HCT116 (cell line): ENCODE measurements at regions not wholly inside any gene's neighbourhood (a gene's known extent, or its start where the extent isn't known, plus 50 kb on each side); places are given as distances from the start of the nearest gene placed in this dataset.

Experiments
- ATAC-seq: fragments of 200-7000 bp; cut with Tn5 transposase; 2 replicates; pipeline ENCODE4 v1.9.1; 2020; ENCODE audit warnings: mild to moderate bottlenecking, moderate library complexity
- BruUV-seq: library from RNA; stranded (reverse); fragments of 400-500 nt; replicated peaks from 2 replicates; lab custom pipeline; 2021; lab: Mats Ljungman, UMichigan
- CTCF ChIA-PET: fragments of 300-600 bp; sonication (Branson Sonifier 250); formaldehyde crosslinking; loops from one replicate; lab custom pipeline; 2021; ENCODE audit warnings: antibody characterized with exemption; lab: Charles Lee
- POLR2A ChIA-PET: fragments of 300-600, 350-600 bp; sonication (Branson Sonifier 250); formaldehyde crosslinking; loops from one replicate; lab custom pipeline; 2021; ENCODE audit warnings: antibody characterized with exemption; lab: Charles Lee
- RAD21 ChIA-PET, 2 experiments: fragments of 300-600 bp; sonication (Branson Sonifier 250); formaldehyde crosslinking; loops; one replicate each; lab custom pipeline; 2023; ENCODE audit warnings: low total read pairs in 2 of 2; ENCODE audit not compliant: uncharacterized antibody in 2 of 2, unreplicated experiment in 2 of 2, low non-redundant PET in 1 of 2; lab: Charles Lee
- DNase-seq: peaks from one replicate; pipeline ENCODE4 v3.0.0-alpha.2; 2010; ENCODE audit warnings: low read depth, low spot score
- H2AFZ ChIP-seq: fragments of 200-600 bp; shearing (Covaris generic), sonication (generic); 2 replicates; pipeline ENCODE4 v1.6.1; 2017; ENCODE audit warnings: low read depth, mixed run types, mixed read lengths, antibody characterized with exemption, low read length; ENCODE audit not compliant: poor library complexity, severe bottlenecking
- H3K27ac ChIP-seq: 2 replicates; pipeline ENCODE4 v1.5.1; 2012; ENCODE audit warnings: low read depth, low read length
- H3K27me3 ChIP-seq: fragments of 200-600 bp; sonication (generic); 2 replicates; pipeline ENCODE4 v1.6.1; 2016; ENCODE audit warnings: mixed run types, low read length, mixed read lengths; ENCODE audit not compliant: insufficient read depth
- H3K36me3 ChIP-seq, 2 experiments: fragments of 200-500 bp in 1 of 2; fragments of 200-600 bp in 1 of 2; sonication (Bioruptor generic) in 1 of 2; sonication (generic) in 1 of 2; 2 replicates each; pipeline versions ENCODE4 v1.5.1 to v1.6.1; 2014 to 2016; ENCODE audit warnings: low read length in 2 of 2, inconsistent platforms in 1 of 2, mixed read lengths in 1 of 2, mixed run types in 1 of 2; ENCODE audit not compliant: insufficient read depth in 2 of 2, control insufficient read depth in 1 of 2
- H3K4me1 ChIP-seq, 2 experiments: fragments of 200-600 bp in 1 of 2; sonication (generic) in 1 of 2; 2 replicates each; pipeline versions ENCODE4 v1.5.1 to v1.6.1; 2012 to 2017; ENCODE audit warnings: low read length in 2 of 2, inconsistent platforms in 1 of 2, mild to moderate bottlenecking in 1 of 2, mixed read lengths in 1 of 2, mixed run types in 1 of 2, moderate library complexity in 1 of 2; ENCODE audit not compliant: insufficient read depth in 2 of 2, control insufficient read depth in 1 of 2
- H3K4me2 ChIP-seq: fragments of 200-600 bp; sonication (generic); 2 replicates; pipeline ENCODE4 v1.6.1; 2017; ENCODE audit warnings: mixed run types, low read length, mixed read lengths
- H3K4me3 ChIP-seq, 2 experiments: fragments of 200-600 bp in 1 of 2; sonication (generic) in 1 of 2; replicated peaks in 1 of 2; 2 replicates each; pipeline ENCODE4 v1.5.1; 2011 to 2016; ENCODE audit warnings: low read length in 2 of 2, control low read depth in 1 of 2, low read depth in 1 of 2, mild to moderate bottlenecking in 1 of 2, mixed read lengths in 1 of 2, mixed run types in 1 of 2
- H3K79me2 ChIP-seq: fragments of 200-600 bp; sonication (generic); 2 replicates; pipeline ENCODE4 v1.6.1; 2017; ENCODE audit warnings: mild to moderate bottlenecking, mixed run types, low read length, moderate library complexity, mixed read lengths; ENCODE audit not compliant: insufficient read depth
- H3K9ac ChIP-seq: fragments of 200-600 bp; sonication (generic); 2 replicates; pipeline ENCODE4 v1.6.1; 2016; ENCODE audit warnings: low read length, mixed read lengths
- H3K9me2 ChIP-seq: fragments of 200-600 bp; sonication (generic), shearing (Covaris generic); 2 replicates; pipeline ENCODE4 v1.6.1; 2017; ENCODE audit warnings: mixed run types, mild to moderate bottlenecking, moderate library complexity; ENCODE audit not compliant: insufficient read depth
- H3K9me3 ChIP-seq, 2 experiments: fragments of 200-500 bp in 1 of 2; fragments of 200-600 bp in 1 of 2; sonication (Bioruptor generic) in 1 of 2; sonication (generic) in 1 of 2; 2 replicates each; pipeline ENCODE4 v1.6.1; 2014 to 2017; ENCODE audit warnings: low read length in 2 of 2, mixed read lengths in 2 of 2, inconsistent platforms in 1 of 2, low read depth in 1 of 2, mild to moderate bottlenecking in 1 of 2, mixed run types in 1 of 2, moderate library complexity in 1 of 2; ENCODE audit not compliant: control insufficient read depth in 1 of 2, insufficient read depth in 1 of 2
- H4K20me1 ChIP-seq: fragments of 200-600 bp; sonication (generic), shearing (Covaris generic); 2 replicates; pipeline ENCODE4 v1.6.1; 2017; ENCODE audit warnings: mixed run types, mild to moderate bottlenecking, moderate library complexity; ENCODE audit not compliant: insufficient read depth
- CBX3 ChIP-seq: IDR thresholded peaks from 2 replicates; pipeline ENCODE4 v1.6.1; 2012; ENCODE audit warnings: low read depth
- CEBPB ChIP-seq: IDR thresholded peaks from 2 replicates; pipeline ENCODE4 v1.6.1; 2012; ENCODE audit warnings: low read depth
- EGR1 ChIP-seq: IDR thresholded peaks from 2 replicates; pipeline ENCODE4 v1.6.1; 2012; ENCODE audit warnings: low read depth
- ELF1 ChIP-seq: IDR thresholded peaks from 2 replicates; pipeline ENCODE4 v1.6.1; 2012; ENCODE audit warnings: low read depth, borderline replicate concordance
- EZH2 ChIP-seq: fragments of 200-600 bp; sonication (generic); IDR thresholded peaks from 2 replicates; pipeline ENCODE4 v1.6.1; 2017; ENCODE audit warnings: antibody characterized with exemption, mixed run types
- EZH2phosphoT487 ChIP-seq: fragments of 200-600 bp; IDR thresholded peaks from 2 replicates; pipeline ENCODE4 v1.6.1; 2018; ENCODE audit warnings: antibody characterized with exemption, borderline replicate concordance
- FOSL1 ChIP-seq: IDR thresholded peaks from 2 replicates; pipeline ENCODE4 v1.6.1; 2012; ENCODE audit warnings: low read depth
- JUND ChIP-seq: IDR thresholded peaks from 2 replicates; pipeline ENCODE4 v1.6.1; 2012
- POLR2A ChIP-seq: IDR thresholded peaks from 2 replicates; pipeline ENCODE4 v1.7.0; 2011; ENCODE audit warnings: borderline replicate concordance; ENCODE audit not compliant: insufficient read depth, insufficient read length; ENCODE audit errors: extremely low read depth
- RAD21 ChIP-seq: IDR thresholded peaks from 2 replicates; pipeline ENCODE4 v1.6.1; 2012; ENCODE audit warnings: low read depth, mild to moderate bottlenecking
- SIN3A ChIP-seq: IDR thresholded peaks from 2 replicates; pipeline ENCODE4 v1.6.1; 2012; ENCODE audit warnings: low read depth
- SRF ChIP-seq: IDR thresholded peaks from 2 replicates; pipeline ENCODE4 v1.6.1; 2012; ENCODE audit warnings: low read depth
- TCF7L2 ChIP-seq: IDR thresholded peaks from 2 replicates; pipeline ENCODE4 v1.7.0; 2011; ENCODE audit warnings: borderline replicate concordance, inconsistent platforms; ENCODE audit not compliant: insufficient read depth, insufficient read length; ENCODE audit errors: extremely low read depth
- ZFX ChIP-seq: fragments of 450-650 bp; IDR thresholded peaks from 2 replicates; pipeline ENCODE4 v1.6.1; 2017
- intact Hi-C: fragments of 100-400 bp; cut with micrococcal nuclease; formaldehyde crosslinking; loops from 2 replicates; pipeline ENCODE4 v1.10.0; 2022
- TF ChIP-seq, protein P1 (sequence below): IDR thresholded peaks from 2 replicates; pipeline ENCODE4 v1.6.1; 2012
- TF ChIP-seq, protein P2 (sequence below): IDR thresholded peaks from 2 replicates; pipeline ENCODE4 v1.6.1; 2011; ENCODE audit warnings: mild to moderate bottlenecking, low read length, moderate library complexity; ENCODE audit not compliant: insufficient replicate concordance; ENCODE audit errors: extremely low read depth
- TF ChIP-seq, protein P3 (sequence below), 3 experiments: fragments of 200-600 bp in 1 of 3; sonication (generic) in 1 of 3; IDR thresholded peaks in 2 of 3; conservative IDR thresholded peaks in 1 of 3; 2 replicates each; pipeline ENCODE4 v1.5.1; 2012 to 2017; ENCODE audit warnings: low read depth in 2 of 3, low read length in 2 of 3, antibody characterized with exemption in 1 of 3, borderline replicate concordance in 1 of 3, control low read depth in 1 of 3, mild to moderate bottlenecking in 1 of 3, mixed read lengths in 1 of 3, mixed run types in 1 of 3, moderate library complexity in 1 of 3; ENCODE audit not compliant: insufficient read depth in 1 of 3
- TF ChIP-seq, protein P4 (sequence below): IDR thresholded peaks from 2 replicates; pipeline ENCODE4 v1.6.1; 2012

DNA sequence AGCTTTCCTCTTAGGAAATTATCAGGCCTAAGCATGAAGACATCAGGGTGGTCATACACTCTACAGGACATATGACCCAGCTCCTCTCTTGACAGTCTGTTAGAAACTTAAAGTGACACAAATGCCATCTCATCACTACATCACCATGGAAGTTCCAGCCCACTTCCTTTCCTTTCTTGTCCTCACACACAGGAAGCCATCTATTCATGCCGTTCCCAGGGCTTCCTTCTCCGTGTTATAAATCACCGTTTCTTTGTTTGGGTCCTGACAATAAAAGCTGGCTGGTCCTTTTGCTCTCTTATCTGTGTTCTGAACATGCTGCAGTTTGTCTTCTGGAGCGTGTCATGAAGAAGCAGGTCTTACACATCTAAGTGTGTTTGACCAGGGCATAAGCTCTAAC lies 692.1 kb upstream of the CELF4 start:
- ChIA-PET RAD21 (no interaction called here), POLR2A (no interaction called here), CTCF (no interaction called here)
- no peak overlapping the region for H3K4me3 ChIP-seq
- BruUV-seq: no TSS peak
- no peak overlapping the region for H3K27ac ChIP-seq
- no peak overlapping the region for H3K4me2 ChIP-seq
- no peaks in the 10 kb centered on the region for H3K79me2 ChIP-seq
- H3K36me3 ChIP-seq: no peaks in the 10 kb centered on the region
- H2AFZ ChIP-seq: no peak overlapping the region
- TF ChIP-seq CEBPB (no peak), SIN3A (no peak), EZH2 (no peak), CBX3 (no peak), ELF1 (no peak), POLR2A (no peak), RAD21 (no peak), ZFX (no peak), FOSL1 (no peak), EZH2phosphoT487 (no peak), EGR1 (no peak), JUND (no peak), TCF7L2 (no peak), SRF (no peak)
- TF ChIP-seq, protein P1, sequence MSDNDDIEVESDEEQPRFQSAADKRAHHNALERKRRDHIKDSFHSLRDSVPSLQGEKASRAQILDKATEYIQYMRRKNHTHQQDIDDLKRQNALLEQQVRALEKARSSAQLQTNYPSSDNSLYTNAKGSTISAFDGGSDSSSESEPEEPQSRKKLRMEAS: no peak
- TF ChIP-seq, protein P2, sequence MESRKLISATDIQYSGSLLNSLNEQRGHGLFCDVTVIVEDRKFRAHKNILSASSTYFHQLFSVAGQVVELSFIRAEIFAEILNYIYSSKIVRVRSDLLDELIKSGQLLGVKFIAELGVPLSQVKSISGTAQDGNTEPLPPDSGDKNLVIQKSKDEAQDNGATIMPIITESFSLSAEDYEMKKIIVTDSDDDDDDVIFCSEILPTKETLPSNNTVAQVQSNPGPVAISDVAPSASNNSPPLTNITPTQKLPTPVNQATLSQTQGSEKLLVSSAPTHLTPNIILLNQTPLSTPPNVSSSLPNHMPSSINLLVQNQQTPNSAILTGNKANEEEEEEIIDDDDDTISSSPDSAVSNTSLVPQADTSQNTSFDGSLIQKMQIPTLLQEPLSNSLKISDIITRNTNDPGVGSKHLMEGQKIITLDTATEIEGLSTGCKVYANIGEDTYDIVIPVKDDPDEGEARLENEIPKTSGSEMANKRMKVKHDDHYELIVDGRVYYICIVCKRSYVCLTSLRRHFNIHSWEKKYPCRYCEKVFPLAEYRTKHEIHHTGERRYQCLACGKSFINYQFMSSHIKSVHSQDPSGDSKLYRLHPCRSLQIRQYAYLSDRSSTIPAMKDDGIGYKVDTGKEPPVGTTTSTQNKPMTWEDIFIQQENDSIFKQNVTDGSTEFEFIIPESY: no peak
- TF ChIP-seq, protein P3, sequence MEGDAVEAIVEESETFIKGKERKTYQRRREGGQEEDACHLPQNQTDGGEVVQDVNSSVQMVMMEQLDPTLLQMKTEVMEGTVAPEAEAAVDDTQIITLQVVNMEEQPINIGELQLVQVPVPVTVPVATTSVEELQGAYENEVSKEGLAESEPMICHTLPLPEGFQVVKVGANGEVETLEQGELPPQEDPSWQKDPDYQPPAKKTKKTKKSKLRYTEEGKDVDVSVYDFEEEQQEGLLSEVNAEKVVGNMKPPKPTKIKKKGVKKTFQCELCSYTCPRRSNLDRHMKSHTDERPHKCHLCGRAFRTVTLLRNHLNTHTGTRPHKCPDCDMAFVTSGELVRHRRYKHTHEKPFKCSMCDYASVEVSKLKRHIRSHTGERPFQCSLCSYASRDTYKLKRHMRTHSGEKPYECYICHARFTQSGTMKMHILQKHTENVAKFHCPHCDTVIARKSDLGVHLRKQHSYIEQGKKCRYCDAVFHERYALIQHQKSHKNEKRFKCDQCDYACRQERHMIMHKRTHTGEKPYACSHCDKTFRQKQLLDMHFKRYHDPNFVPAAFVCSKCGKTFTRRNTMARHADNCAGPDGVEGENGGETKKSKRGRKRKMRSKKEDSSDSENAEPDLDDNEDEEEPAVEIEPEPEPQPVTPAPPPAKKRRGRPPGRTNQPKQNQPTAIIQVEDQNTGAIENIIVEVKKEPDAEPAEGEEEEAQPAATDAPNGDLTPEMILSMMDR (IDR thresholded peaks at IDR 0.05 in 2 of 3, conservative IDR thresholded peaks at IDR 0.05 in 1 of 3; ENCODE audit: borderline replicate concordance in 1 of 3, insufficient read depth in 1 of 3, low read depth in 2 of 3, low read length in 2 of 3): no peak
- TF ChIP-seq, protein P4, sequence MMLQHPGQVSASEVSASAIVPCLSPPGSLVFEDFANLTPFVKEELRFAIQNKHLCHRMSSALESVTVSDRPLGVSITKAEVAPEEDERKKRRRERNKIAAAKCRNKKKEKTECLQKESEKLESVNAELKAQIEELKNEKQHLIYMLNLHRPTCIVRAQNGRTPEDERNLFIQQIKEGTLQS: no peak
- DNase-seq (no peak), ATAC-seq (no peak)
- H4K20me1 ChIP-seq: no peaks in the 10 kb centered on the region
- H3K9me3 ChIP-seq: peaks cover 6 to 12% of the 10 kb centered on the region in 2 experiments; a peak in 3 of 4 replicates
- intact Hi-C loops: no loop called here
- H3K9ac ChIP-seq: no peak overlapping the region
- no peaks in the 10 kb centered on the region for H3K4me1 ChIP-seq
- no peaks in the 10 kb centered on the region for H3K9me2 ChIP-seq
- no peaks in the 10 kb centered on the region for H3K27me3 ChIP-seq
